ENCODE measurements at regions not wholly inside any gene's neighbourhood (a gene's known extent, or its start where the extent isn't known, plus 50 kb on each side); places are given as distances from the start of the nearest gene placed in this dataset.
A peak's percentile ranks its signal among the peaks of the same experiment; 100 is the strongest.

GRCh38 chr5:101605700-101606099 lies 690.4 kb downstream of the SLCO4C1 start:
- H3K4me3 ChIP-seq (ENCODE audit: low read depth, low read length, poor library complexity, severe bottlenecking) = no peak overlapping the region
- TF ChIP-seq CTCF (IDR thresholded peaks at IDR 0.05; ENCODE audit: low read length) = no peak
- TF ChIP-seq EZH2 (IDR thresholded peaks at IDR 0.05; ENCODE audit: borderline replicate concordance, low read length) = no peak
- H3K27me3 ChIP-seq (ENCODE audit: insufficient read depth, low read length) = no peaks in the 10 kb centered on the region
- H3K4me2 ChIP-seq (ENCODE audit: low read length) = no peak overlapping the region
- no peaks in the 10 kb centered on the region for H3K4me1 ChIP-seq (ENCODE audit: insufficient read depth, low read length, severe bottlenecking)
- H2AFZ ChIP-seq (ENCODE audit: low read length) = no peak overlapping the region
- no peak overlapping the region for H3K27ac ChIP-seq (ENCODE audit: low read depth, low read length, poor library complexity, severe bottlenecking)
- no peaks in the 10 kb centered on the region for H3K36me3 ChIP-seq (ENCODE audit: insufficient read depth, low read length)
- H3K9me2 ChIP-seq (ENCODE audit: low read depth, low read length) = no peaks in the 10 kb centered on the region
- H4K20me1 ChIP-seq (ENCODE audit: insufficient read depth, low read length) = no peaks in the 10 kb centered on the region
- no peak overlapping the region for H3K9ac ChIP-seq (ENCODE audit: low read length)
- no peaks in the 10 kb centered on the region for H3K79me2 ChIP-seq (ENCODE audit: insufficient read depth, low read length)
- H3F3A ChIP-seq (ENCODE audit: insufficient read depth, low read length) = no peaks in the 10 kb centered on the region
- no peaks in the 10 kb centered on the region for H3K9me3 ChIP-seq (ENCODE audit: low read length)

- no peak for TF ChIP-seq EZH2 (IDR thresholded peaks at IDR 0.05; ENCODE audit: borderline replicate concordance, low read length)
- TF ChIP-seq CTCF (IDR thresholded peaks at IDR 0.05; ENCODE audit: low read length) = no peak
- Histone ChIP-seq H3K4me3 (ENCODE audit: low read depth, low read length, poor library complexity, severe bottlenecking) (no peak overlapping the region), H3K79me2 (ENCODE audit: insufficient read depth, low read length) (no peaks in the 10 kb centered on the region), H3K9ac (ENCODE audit: low read length) (no peak overlapping the region), H3F3A (ENCODE audit: insufficient read depth, low read length) (no peaks in the 10 kb centered on the region), H3K36me3 (ENCODE audit: insufficient read depth, low read length) (no peaks in the 10 kb centered on the region), H3K27ac (ENCODE audit: low read depth, low read length, poor library complexity, severe bottlenecking) (no peak overlapping the region), H3K9me3 (ENCODE audit: low read length) (no peaks in the 10 kb centered on the region), H3K4me1 (ENCODE audit: insufficient read depth, low read length, severe bottlenecking) (no peaks in the 10 kb centered on the region), H4K20me1 (ENCODE audit: insufficient read depth, low read length) (no peaks in the 10 kb centered on the region), H3K4me2 (ENCODE audit: low read length) (no peak overlapping the region), H3K27me3 (ENCODE audit: insufficient read depth, low read length) (no peaks in the 10 kb centered on the region), H3K9me2 (ENCODE audit: low read depth, low read length) (no peaks in the 10 kb centered on the region), H2AFZ (ENCODE audit: low read length) (no peak overlapping the region)
Measured at GRCh38 chr5:101600614-101601013, 695.5 kb downstream of the SLCO4C1 start.

GRCh38 chr5:101590384-101590783 lies 687.3 kb upstream of the ST8SIA4 start:
- Histone ChIP-seq H3K4me2 (ENCODE audit: low read length) (no peak overlapping the region), H4K20me1 (ENCODE audit: insufficient read depth, low read length) (no peaks in the 10 kb centered on the region), H3K79me2 (ENCODE audit: insufficient read depth, low read length) (no peaks in the 10 kb centered on the region), H3K27ac (ENCODE audit: low read depth, low read length, poor library complexity, severe bottlenecking) (no peak overlapping the region), H3K9me2 (ENCODE audit: low read depth, low read length) (no peaks in the 10 kb centered on the region), H3K9me3 (ENCODE audit: low read length) (no peaks in the 10 kb centered on the region), H3K36me3 (ENCODE audit: insufficient read depth, low read length) (no peaks in the 10 kb centered on the region), H3F3A (ENCODE audit: insufficient read depth, low read length) (no peaks in the 10 kb centered on the region), H3K4me3 (ENCODE audit: low read depth, low read length, poor library complexity, severe bottlenecking) (no peak overlapping the region), H2AFZ (ENCODE audit: low read length) (no peak overlapping the region), H3K27me3 (ENCODE audit: insufficient read depth, low read length) (no peaks in the 10 kb centered on the region), H3K9ac (ENCODE audit: low read length) (no peak overlapping the region), H3K4me1 (ENCODE audit: insufficient read depth, low read length, severe bottlenecking) (no peaks in the 10 kb centered on the region)
- no peak for TF ChIP-seq EZH2 (IDR thresholded peaks at IDR 0.05; ENCODE audit: borderline replicate concordance, low read length)
- peak; percentile 65 for TF ChIP-seq CTCF (IDR thresholded peaks at IDR 0.05; ENCODE audit: low read length)
